GM13977 (cell line): ENCODE measurements at regions not wholly inside any gene's neighbourhood (a gene's known extent, or its start where the extent isn't known, plus 50 kb on each side); places are given as distances from the start of the nearest gene placed in this dataset.

ENCODE experiments used
- DNase-seq: peaks from one replicate; pipeline ENCODE4 v3.0.0; 2012; ENCODE audit warnings: low spot score
- CTCF ChIP-seq: IDR thresholded peaks from 2 replicates; pipeline ENCODE4 v1.5.1; 2012; ENCODE audit warnings: mild to moderate bottlenecking, control low read depth; ENCODE audit not compliant: insufficient read depth; ENCODE audit errors: extremely low read depth, missing control alignments
- in situ Hi-C: fragments of 300-500 bp; cut with MboI; formaldehyde crosslinking; loops from one replicate; pipeline ENCODE4 v1.12.0; 2022; ENCODE audit warnings: low sequenced_read_pairs, low pct_unique_long_range_greater_than_20kb, mixed read lengths, inconsistent platforms; ENCODE audit not compliant: unreplicated experiment

- no peak for TF ChIP-seq CTCF
- no peak for DNase-seq
- in situ Hi-C loops, result no loop called here
Measured at GRCh38 chr4:66849596-66849995, 695.7 kb downstream of the CENPC start.

- in situ Hi-C loops, result no loop called here
- no peak for TF ChIP-seq CTCF
- DNase-seq, result no peak
Measured at GRCh38 chr4:66842724-66843088, 702.6 kb downstream of the CENPC start.

- in situ Hi-C loops, result no loop called here
- no peak for DNase-seq
- TF ChIP-seq CTCF, result no peak
Measured at GRCh38 chr4:66842026-66842723, 703.1 kb downstream of the CENPC start.

- no peak for TF ChIP-seq CTCF
- DNase-seq, result no peak
- in situ Hi-C loops, result no loop called here
Measured at GRCh38 chr4:66840178-66840577, 705.1 kb downstream of the CENPC start.

- no peak for TF ChIP-seq CTCF
- no peak for DNase-seq
- in situ Hi-C loops, result no loop called here
Measured at GRCh38 chr4:66837279-66837922, 707.9 kb downstream of the CENPC start.

- no peak for DNase-seq
- no peak for TF ChIP-seq CTCF
- in situ Hi-C loops, result no loop called here
Measured at GRCh38 chr4:66829310-66829709, 716.0 kb downstream of the CENPC start.
